SK-N-SH (cell line): ENCODE measurements at regions not wholly inside any gene's neighbourhood (a gene's known extent, or its start where the extent isn't known, plus 50 kb on each side); places are given as distances from the start of the nearest gene placed in this dataset.

Experiments
- CHD2 ChIP-seq: fragments of 150-350 bp; IDR thresholded peaks from 2 replicates; pipeline ENCODE4 v1.6.1; 2018; ENCODE audit warnings: low read length; ENCODE audit not compliant: partially characterized antibody
- RAD21 ChIP-seq: IDR thresholded peaks from 2 replicates; pipeline ENCODE4 v1.6.1; 2012; ENCODE audit warnings: mild to moderate bottlenecking, low read length
- USF1 ChIP-seq: IDR thresholded peaks from 2 replicates; pipeline ENCODE4 v1.4.0; 2012; ENCODE audit warnings: low read depth, borderline replicate concordance

GRCh38 chr7:67950321-67951083, 953.9 kb downstream of the TYW1 start:
- TF ChIP-seq RAD21 = no peak
- TF ChIP-seq CHD2 = no peak
- TF ChIP-seq USF1 = no peak
